CD8-positive, alpha-beta memory T cell (primary cell): ENCODE measurements at regions not wholly inside any gene's neighbourhood (a gene's known extent, or its start where the extent isn't known, plus 50 kb on each side); places are given as distances from the start of the nearest gene placed in this dataset.

Experiments
- CTCF ChIA-PET: fragments of 350-600 bp; sonication (Branson Sonifier 250); formaldehyde crosslinking; loops from one replicate; lab custom pipeline; 2021; ENCODE audit warnings: antibody characterized with exemption; lab: Charles Lee
- POLR2A ChIA-PET: fragments of 350-600 bp; sonication (Branson Sonifier 250); formaldehyde crosslinking; loops from one replicate; lab custom pipeline; 2021; ENCODE audit warnings: antibody characterized with exemption; lab: Charles Lee
- DNase-seq, 5 donors: peaks; one replicate each; pipeline versions ENCODE4 v3.0.0 to v3.0.0-alpha.2; 2020 to 2022; ENCODE audit warnings: mixed read lengths in 1 of 5
- H3K27ac ChIP-seq: one replicate; pipeline ENCODE4 v1.7.0; 2013; ENCODE audit warnings: low read depth, mild to moderate bottlenecking, low read length, moderate library complexity
- H3K27me3 ChIP-seq: 2 replicates; pipeline ENCODE4 v1.7.0; 2013; ENCODE audit warnings: low read length, mild to moderate bottlenecking; ENCODE audit not compliant: insufficient read depth, poor library complexity, severe bottlenecking
- H3K36me3 ChIP-seq: 2 replicates; pipeline ENCODE4 v1.7.0; 2013; ENCODE audit warnings: mild to moderate bottlenecking, low read length, moderate library complexity; ENCODE audit not compliant: insufficient read depth
- H3K4me1 ChIP-seq: 2 replicates; pipeline ENCODE4 v1.7.0; 2013; ENCODE audit warnings: mild to moderate bottlenecking, low read length, moderate library complexity; ENCODE audit not compliant: insufficient read depth
- H3K4me3 ChIP-seq: 2 replicates; pipeline ENCODE4 v1.7.0; 2013; ENCODE audit warnings: mild to moderate bottlenecking, low read length
- H3K9me3 ChIP-seq: 2 replicates; pipeline ENCODE4 v1.7.0; 2013; ENCODE audit warnings: mild to moderate bottlenecking, low read length
- H3K27ac Mint-ChIP-seq, 8 donors: one replicate each; pipeline ENCODE4 v1.8.0; 2020 to 2021; ENCODE audit warnings: mixed read lengths in 8 of 8, mild to moderate bottlenecking in 6 of 8, inconsistent platforms in 3 of 8, moderate library complexity in 3 of 8
- H3K27me3 Mint-ChIP-seq, 2 donors: one replicate each; pipeline ENCODE4 v1.8.0; 2020 to 2021; ENCODE audit warnings: mixed read lengths in 2 of 2, mild to moderate bottlenecking in 1 of 2, moderate library complexity in 1 of 2
- H3K36me3 Mint-ChIP-seq, 3 donors: one replicate each; pipeline ENCODE4 v1.8.0; 2020 to 2021; ENCODE audit warnings: mixed read lengths in 3 of 3, inconsistent platforms in 1 of 3, mild to moderate bottlenecking in 1 of 3
- H3K4me1 Mint-ChIP-seq, 3 donors: one replicate each; pipeline ENCODE4 v1.8.0; 2020 to 2021; ENCODE audit warnings: mixed read lengths in 3 of 3, inconsistent platforms in 1 of 3, mild to moderate bottlenecking in 1 of 3
- H3K4me3 Mint-ChIP-seq, 7 donors: one replicate each; pipeline ENCODE4 v1.8.0; 2020 to 2021; ENCODE audit warnings: mixed read lengths in 7 of 7, mild to moderate bottlenecking in 6 of 7, moderate library complexity in 4 of 7, inconsistent platforms in 2 of 7
- H3K9me3 Mint-ChIP-seq, 5 donors: one replicate each; pipeline ENCODE4 v1.8.0; 2020 to 2022; ENCODE audit warnings: mixed read lengths in 5 of 5, mild to moderate bottlenecking in 3 of 5, moderate library complexity in 2 of 5, inconsistent platforms in 1 of 5

GRCh38 chr10:123565691-123566660 lies 100.2 kb upstream of the GPR26 start:
- no peak overlapping the region for H3K4me3 Mint-ChIP-seq
- ChIA-PET CTCF (no interaction called here), POLR2A (no interaction called here)
- no peaks in the 10 kb centered on the region for H3K4me1 ChIP-seq
- no peak overlapping the region for H3K4me3 ChIP-seq
- no peaks in the 10 kb centered on the region for H3K9me3 Mint-ChIP-seq
- H3K27me3 ChIP-seq, result no peaks in the 10 kb centered on the region
- H3K4me1 Mint-ChIP-seq, result no peaks in the 10 kb centered on the region
- no peak for DNase-seq
- H3K9me3 ChIP-seq, result no peaks in the 10 kb centered on the region
- H3K27ac ChIP-seq, result no peak overlapping the region
- H3K27ac Mint-ChIP-seq, result peak overlapping the region in 1 of 8 donors; percentile 63
- H3K27me3 Mint-ChIP-seq, result peaks cover 17 to 46% of the 10 kb centered on the region in 2 donors
- no peaks in the 10 kb centered on the region for H3K36me3 ChIP-seq
- H3K36me3 Mint-ChIP-seq, result no peaks in the 10 kb centered on the region

GRCh38 chr10:123567984-123568739 lies 98.0 kb upstream of the GPR26 start:
- Mint-ChIP-seq H3K36me3 (no peaks in the 10 kb centered on the region), H3K9me3 (peaks cover 0 to 1% (median 0%) of the 10 kb centered on the region in 5 donors), H3K27ac (no peak overlapping the region), H3K27me3 (peaks cover 19 to 57% of the 10 kb centered on the region in 2 donors), H3K4me1 (no peaks in the 10 kb centered on the region), H3K4me3 (no peak overlapping the region)
- Histone ChIP-seq H3K27me3 (no peaks in the 10 kb centered on the region), H3K4me3 (no peak overlapping the region), H3K9me3 (no peaks in the 10 kb centered on the region), H3K27ac (no peak overlapping the region), H3K36me3 (no peaks in the 10 kb centered on the region), H3K4me1 (no peaks in the 10 kb centered on the region)
- no peak for DNase-seq
- POLR2A ChIA-PET, result no interaction called here
- CTCF ChIA-PET, result no interaction called here

GRCh38 chr10:123568751-123569150 lies 97.4 kb upstream of the GPR26 start:
- no peak overlapping the region for H3K4me3 ChIP-seq
- H3K4me3 Mint-ChIP-seq, result no peak overlapping the region
- POLR2A ChIA-PET, result no interaction called here
- H3K27me3 Mint-ChIP-seq, result peaks cover 25 to 62% of the 10 kb centered on the region in 2 donors
- H3K27me3 ChIP-seq, result no peaks in the 10 kb centered on the region
- H3K9me3 Mint-ChIP-seq, result peaks cover 0 to 1% (median 0%) of the 10 kb centered on the region in 5 donors
- H3K9me3 ChIP-seq, result no peaks in the 10 kb centered on the region
- DNase-seq, result no peak
- H3K36me3 Mint-ChIP-seq, result no peaks in the 10 kb centered on the region
- H3K27ac Mint-ChIP-seq, result no peak overlapping the region
- no peaks in the 10 kb centered on the region for H3K36me3 ChIP-seq
- H3K27ac ChIP-seq, result no peak overlapping the region
- H3K4me1 ChIP-seq, result no peaks in the 10 kb centered on the region
- CTCF ChIA-PET, result no interaction called here
- H3K4me1 Mint-ChIP-seq, result no peaks in the 10 kb centered on the region

GRCh38 chr10:123569436-123570035 lies 96.6 kb upstream of the GPR26 start:
- H3K9me3 ChIP-seq, result no peaks in the 10 kb centered on the region
- no peak overlapping the region for H3K27ac ChIP-seq
- POLR2A ChIA-PET, result no interaction called here
- Mint-ChIP-seq H3K27ac (no peak overlapping the region), H3K36me3 (no peaks in the 10 kb centered on the region), H3K4me3 (no peak overlapping the region), H3K4me1 (no peaks in the 10 kb centered on the region), H3K27me3 (peaks cover 26 to 67% of the 10 kb centered on the region in 2 donors), H3K9me3 (peaks cover 0 to 1% (median 0%) of the 10 kb centered on the region in 5 donors)
- DNase-seq, result no peak
- no peaks in the 10 kb centered on the region for H3K36me3 ChIP-seq
- no peak overlapping the region for H3K4me3 ChIP-seq
- CTCF ChIA-PET, result no interaction called here
- H3K27me3 ChIP-seq, result no peaks in the 10 kb centered on the region
- no peaks in the 10 kb centered on the region for H3K4me1 ChIP-seq

- Mint-ChIP-seq H3K4me1 (no peaks in the 10 kb centered on the region), H3K36me3 (no peaks in the 10 kb centered on the region), H3K27me3 (peaks cover 26 to 67% of the 10 kb centered on the region in 2 donors), H3K9me3 (peaks cover 0 to 1% (median 0%) of the 10 kb centered on the region in 5 donors), H3K27ac (no peak overlapping the region), H3K4me3 (no peak overlapping the region)
- no peaks in the 10 kb centered on the region for H3K27me3 ChIP-seq
- no peaks in the 10 kb centered on the region for H3K9me3 ChIP-seq
- POLR2A ChIA-PET, result no interaction called here
- CTCF ChIA-PET, result no interaction called here
- no peaks in the 10 kb centered on the region for H3K4me1 ChIP-seq
- H3K27ac ChIP-seq, result no peak overlapping the region
- H3K36me3 ChIP-seq, result no peaks in the 10 kb centered on the region
- H3K4me3 ChIP-seq, result no peak overlapping the region
- no peak for DNase-seq
These were observed 95.9 kb upstream of the GPR26 start for GRCh38 chr10:123570051-123570897.

GRCh38 chr10:123570898-123571515 lies 95.1 kb upstream of the GPR26 start:
- Histone ChIP-seq H3K36me3 (no peaks in the 10 kb centered on the region), H3K9me3 (no peaks in the 10 kb centered on the region), H3K27ac (no peak overlapping the region), H3K4me1 (no peaks in the 10 kb centered on the region), H3K27me3 (no peaks in the 10 kb centered on the region), H3K4me3 (no peak overlapping the region)
- ChIA-PET POLR2A (no interaction called here), CTCF (no interaction called here)
- H3K9me3 Mint-ChIP-seq, result peaks cover 0 to 1% (median 0%) of the 10 kb centered on the region in 5 donors
- H3K27me3 Mint-ChIP-seq, result peaks cover 28 to 66% of the 10 kb centered on the region in 2 donors
- no peak overlapping the region for H3K27ac Mint-ChIP-seq
- H3K4me3 Mint-ChIP-seq, result no peak overlapping the region
- H3K4me1 Mint-ChIP-seq, result no peaks in the 10 kb centered on the region
- no peak for DNase-seq
- no peaks in the 10 kb centered on the region for H3K36me3 Mint-ChIP-seq

- H3K27me3 ChIP-seq, result no peaks in the 10 kb centered on the region
- Mint-ChIP-seq H3K9me3 (peaks cover 0 to 1% (median 0%) of the 10 kb centered on the region in 5 donors), H3K27ac (peak overlapping the region in 1 of 8 donors; percentile 78), H3K4me1 (no peaks in the 10 kb centered on the region), H3K27me3 (peaks cover 23 to 67% of the 10 kb centered on the region in 2 donors), H3K4me3 (no peak overlapping the region), H3K36me3 (no peaks in the 10 kb centered on the region)
- CTCF ChIA-PET, result no interaction called here
- no peak overlapping the region for H3K27ac ChIP-seq
- POLR2A ChIA-PET, result no interaction called here
- H3K4me3 ChIP-seq, result no peak overlapping the region
- H3K9me3 ChIP-seq, result no peaks in the 10 kb centered on the region
- no peaks in the 10 kb centered on the region for H3K36me3 ChIP-seq
- no peak for DNase-seq
- H3K4me1 ChIP-seq, result no peaks in the 10 kb centered on the region
These were observed 94.2 kb upstream of the GPR26 start for GRCh38 chr10:123571978-123572377.
